ENCODE measurements at regions not wholly inside any gene's neighbourhood (a gene's known extent, or its start where the extent isn't known, plus 50 kb on each side); places are given as distances from the start of the nearest gene placed in this dataset.

- peaks cover 13% of the 10 kb centered on the region for H3K27me3 ChIP-seq (replicated peaks; ENCODE audit: insufficient read depth)
Observed at GRCh38 chr17:34416116-34416515, 53.1 kb upstream of the CCL1 start.

DNA sequence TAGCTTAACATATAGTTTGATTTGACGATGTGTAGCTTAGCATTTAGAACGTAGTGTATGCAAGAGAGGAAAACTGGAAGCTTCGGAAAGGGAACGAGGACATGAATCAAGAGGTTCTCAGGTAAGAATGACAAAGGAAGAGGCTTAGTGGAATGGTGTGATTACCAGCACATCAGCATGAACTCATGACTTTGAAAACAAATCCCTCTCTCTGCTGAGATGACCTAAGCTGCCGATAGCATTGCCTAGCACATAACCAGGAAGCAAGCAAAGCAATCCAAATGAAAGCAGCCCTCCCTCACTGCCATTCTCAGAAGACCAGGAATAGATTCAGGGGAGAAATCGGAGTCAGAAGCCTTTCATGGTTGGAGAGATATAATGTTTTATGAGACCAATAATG is 51.3 kb upstream of the CCL1 start:
- Histone ChIP-seq H3K9me3 (no peaks in the 10 kb centered on the region), H3K4me1 (replicated peaks) (no peaks in the 10 kb centered on the region), H3K27ac (no peak overlapping the region), H3K27me3 (replicated peaks; ENCODE audit: insufficient read depth) (peaks cover 9% of the 10 kb centered on the region), H3K4me3 (no peak overlapping the region), H3K36me3 (no peaks in the 10 kb centered on the region)
- DNase-seq (ENCODE audit: low spot score) = no peak
- WGBS = 43% methylated on average over 6 of the region's 6 CpGs
- intact Hi-C loops (cut with DNase I) = no loop called here
- TF ChIP-seq POLR2A (IDR thresholded peaks at IDR 0.05) (no peak), POLR2AphosphoS5 (IDR thresholded peaks at IDR 0.05) (no peak), CTCF (IDR thresholded peaks at IDR 0.05) (no peak)

More at GRCh38 chr17:34416116-34416515, 53.1 kb upstream of the CCL1 start:
- TF ChIP-seq POLR2AphosphoS5 (IDR thresholded peaks at IDR 0.05) (no peak), CTCF (IDR thresholded peaks at IDR 0.05) (no peak), POLR2A (IDR thresholded peaks at IDR 0.05) (no peak)
- Histone ChIP-seq H3K9me3 (no peaks in the 10 kb centered on the region), H3K27ac (no peak overlapping the region), H3K4me3 (no peak overlapping the region), H3K4me1 (replicated peaks) (no peaks in the 10 kb centered on the region), H3K36me3 (no peaks in the 10 kb centered on the region)
- no peak for DNase-seq (ENCODE audit: low spot score)
- WGBS = 100% methylated on average over 2 of the region's 2 CpGs
- intact Hi-C loops (cut with DNase I) = no loop called here

DNA sequence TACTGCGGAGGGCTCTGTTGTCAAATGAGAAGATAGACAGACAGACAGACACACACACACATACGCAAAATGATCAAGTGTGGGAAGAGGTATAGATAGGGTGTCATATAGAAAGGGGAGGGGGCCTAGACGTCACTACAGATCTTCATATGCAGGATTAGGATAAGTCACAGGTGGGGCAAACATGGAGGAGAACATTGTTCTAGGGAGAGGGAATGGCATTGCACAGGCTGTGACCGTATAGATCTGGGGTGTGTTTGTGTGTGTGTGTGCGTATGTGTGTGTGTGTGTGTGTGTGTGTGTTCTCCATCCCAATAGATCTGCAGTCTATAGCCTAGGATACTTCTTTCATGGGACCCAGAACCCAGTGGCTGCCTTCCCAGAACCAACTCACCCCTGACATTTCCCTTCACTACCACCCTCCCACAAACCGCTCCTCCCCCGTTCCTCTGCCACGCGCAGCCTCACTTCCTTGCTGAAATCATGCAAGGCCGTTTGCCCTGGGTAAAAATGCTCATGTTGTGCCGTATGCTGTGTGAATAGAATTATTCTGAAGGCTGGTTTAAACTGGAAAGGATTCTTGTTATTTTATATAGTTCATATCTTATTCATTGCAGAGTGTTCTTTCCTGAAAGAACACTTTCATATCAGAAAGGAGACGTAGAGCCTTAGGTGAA is 50.5 kb upstream of the CCL1 start:
- H3K9me3 ChIP-seq = no peaks in the 10 kb centered on the region
- no peak for DNase-seq (ENCODE audit: low spot score)
- peaks cover 10% of the 10 kb centered on the region for H3K27me3 ChIP-seq (replicated peaks; ENCODE audit: insufficient read depth)
- no peak overlapping the region for H3K4me3 ChIP-seq
- H3K36me3 ChIP-seq = no peaks in the 10 kb centered on the region
- intact Hi-C loops (cut with DNase I) = no loop called here
- TF ChIP-seq POLR2A (IDR thresholded peaks at IDR 0.05) (no peak), POLR2AphosphoS5 (IDR thresholded peaks at IDR 0.05) (no peak), CTCF (IDR thresholded peaks at IDR 0.05) (no peak)
- no peak overlapping the region for H3K27ac ChIP-seq
- 65% methylated on average over 12 of the region's 12 CpGs for WGBS
- H3K4me1 ChIP-seq (replicated peaks) = no peaks in the 10 kb centered on the region

DNA sequence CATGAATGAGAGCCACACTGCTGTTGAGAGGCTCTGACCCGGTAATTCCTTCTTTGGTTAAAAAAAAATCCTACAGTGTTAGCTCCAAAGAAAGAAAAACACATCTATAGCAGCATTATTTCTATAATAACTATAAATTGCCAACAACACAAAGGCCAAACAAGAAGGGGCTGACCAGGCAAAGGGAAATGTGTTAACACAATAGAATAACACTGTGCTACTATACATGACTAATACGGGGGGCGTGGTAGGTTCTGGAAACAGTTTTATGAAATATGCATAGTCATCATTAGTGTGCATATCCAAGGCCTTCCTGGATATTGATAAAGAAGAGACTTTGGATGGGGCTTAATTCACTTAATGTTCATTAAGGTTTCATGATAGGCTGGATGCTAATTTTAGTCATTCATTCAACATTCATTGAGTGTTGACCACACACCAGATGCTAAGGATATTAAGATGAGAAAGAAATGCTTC is 50.0 kb upstream of the CCL1 start:
- Histone ChIP-seq H3K27ac (no peak overlapping the region), H3K36me3 (no peaks in the 10 kb centered on the region), H3K4me3 (no peak overlapping the region), H3K4me1 (replicated peaks) (no peaks in the 10 kb centered on the region), H3K9me3 (no peaks in the 10 kb centered on the region), H3K27me3 (replicated peaks; ENCODE audit: insufficient read depth) (peaks cover 10% of the 10 kb centered on the region)
- DNase-seq (ENCODE audit: low spot score) = no peak
- intact Hi-C loops (cut with DNase I) = no loop called here
- WGBS = 78% methylated on average over 3 of the region's 3 CpGs
- TF ChIP-seq POLR2AphosphoS5 (IDR thresholded peaks at IDR 0.05) = no peak
- TF ChIP-seq POLR2A (IDR thresholded peaks at IDR 0.05) = no peak
- TF ChIP-seq CTCF (IDR thresholded peaks at IDR 0.05) = no peak

Measured in prostate gland (tissue), 2 donors.